Ovary (tissue), 7 donors: ENCODE measurements at regions not wholly inside any gene's neighbourhood (a gene's known extent, or its start where the extent isn't known, plus 50 kb on each side); places are given as distances from the start of the nearest gene placed in this dataset.

Experiments
- DNase-seq, 5 donors: peaks; one replicate each; pipeline ENCODE4 v3.0.0-alpha.2; 2019 to 2020
- H3K27ac ChIP-seq, 2 donors: fragments of 200-600 bp; one replicate each; pipeline versions ENCODE4 v1.5.1 to v1.8.0; 2019 to 2022
- H3K27me3 ChIP-seq: fragments of 200-600 bp; one replicate; pipeline ENCODE4 v1.8.0; 2022
- H3K36me3 ChIP-seq: fragments of 200-600 bp; sonication (generic); one replicate; pipeline ENCODE4 v1.5.1; 2019
- H3K4me1 ChIP-seq: one replicate; pipeline ENCODE4 v1.8.1; 2013; ENCODE audit warnings: mild to moderate bottlenecking, moderate library complexity; ENCODE audit not compliant: insufficient read depth
- H3K4me3 ChIP-seq: fragments of 200-600 bp; sonication (generic); one replicate; pipeline ENCODE4 v1.5.1; 2017
- H3K9me3 ChIP-seq, 2 donors: fragments of 200-600 bp in 1 of 2; sonication (generic) in 1 of 2; one replicate each; pipeline versions ENCODE4 v1.5.1 to v1.8.1; 2013 to 2019; ENCODE audit warnings: mild to moderate bottlenecking in 1 of 2, moderate library complexity in 1 of 2
- EP300 ChIP-seq: sonication (generic); formaldehyde crosslinking; IDR thresholded peaks from one replicate; pipeline ENCODE4 v1.6.1; 2017; ENCODE audit warnings: antibody characterized with exemption
- POLR2A ChIP-seq: fragments of 450-650 bp; IDR thresholded peaks from one replicate; pipeline ENCODE4 v1.6.1; 2017; ENCODE audit warnings: antibody characterized with exemption, mild to moderate bottlenecking, moderate library complexity
- WGBS, 3 donors: extraction: QIAGEN DNeasy Blood & Tissue Kit in 1 of 3; methylation state at CpG; one replicate each; pipeline versions ENCODE4 v1.1.5 to v1.1.7; 2013 to 2017; 5-methylcytosine and 5-hydroxymethylcytosine counted together
- intact Hi-C, 4 donors: fragments of 100-400 bp; cut with DNase I; formaldehyde crosslinking; loops; one replicate each; pipeline versions ENCODE4 v1.11.0 to v1.15.1; 2022 to 2023
- TF ChIP-seq, protein P1 (sequence below), 3 donors: fragments of 450-650 bp in 2 of 3; fragments of 200-600 bp in 1 of 3; IDR thresholded peaks; one replicate each; pipeline versions ENCODE4 v1.5.1 to v1.8.0; 2016 to 2022; ENCODE audit warnings: antibody characterized with exemption in 3 of 3, mild to moderate bottlenecking in 1 of 3
- donor health status: DM: no; HTN: no; CAD: no; lungs with moderate emphysema.
- donor health status: DM: no; HTN: no; CAD: no.
- donor health status: Bipolar disorder and iron deficiency.
- donor health status: DM: no; HTN: no; CAD: no.
- donor health status: DM: yes; HTN: yes; CAD: no.

DNA sequence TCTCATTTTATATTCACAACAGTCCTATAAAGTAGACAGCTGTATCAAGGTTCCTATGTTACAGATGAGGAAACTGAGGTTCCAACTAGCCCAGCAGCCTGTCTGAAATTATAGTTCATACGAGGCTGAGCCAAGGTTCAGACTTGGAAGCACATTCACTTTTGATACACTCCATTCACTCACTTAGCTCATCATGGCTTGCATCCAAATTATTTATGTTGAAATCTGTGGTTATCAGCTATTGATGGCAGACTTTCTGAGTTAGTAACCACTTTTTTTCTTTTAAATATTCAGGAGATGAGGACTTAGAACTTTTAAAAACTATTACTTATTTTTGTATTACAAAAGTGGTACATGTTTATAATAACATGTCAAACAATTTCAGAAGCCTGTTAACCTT lies 188.2 kb downstream of the MTX2 start:
- 71% methylated on average over 1 of the region's 1 CpG for WGBS, 3 donors
- H3K36me3 ChIP-seq, result no peaks in the 10 kb centered on the region
- H3K27ac ChIP-seq, result no peak overlapping the region
- no peaks in the 10 kb centered on the region for H3K9me3 ChIP-seq
- intact Hi-C loops, result loop anchor here in 3 of 4 donors (2.0 to 10.0 kb wide), 5 partner anchors 97 to 317 kb away; partner anchors contain the start of gene HOXD3 (in 1 of the 3)
- no peaks in the 10 kb centered on the region for H3K27me3 ChIP-seq
- peaks cover 2% of the 10 kb centered on the region for H3K4me1 ChIP-seq
- no peak overlapping the region for H3K4me3 ChIP-seq
- DNase-seq, result no peak
- TF ChIP-seq EP300 (no peak), POLR2A (no peak)
- TF ChIP-seq, protein P1, sequence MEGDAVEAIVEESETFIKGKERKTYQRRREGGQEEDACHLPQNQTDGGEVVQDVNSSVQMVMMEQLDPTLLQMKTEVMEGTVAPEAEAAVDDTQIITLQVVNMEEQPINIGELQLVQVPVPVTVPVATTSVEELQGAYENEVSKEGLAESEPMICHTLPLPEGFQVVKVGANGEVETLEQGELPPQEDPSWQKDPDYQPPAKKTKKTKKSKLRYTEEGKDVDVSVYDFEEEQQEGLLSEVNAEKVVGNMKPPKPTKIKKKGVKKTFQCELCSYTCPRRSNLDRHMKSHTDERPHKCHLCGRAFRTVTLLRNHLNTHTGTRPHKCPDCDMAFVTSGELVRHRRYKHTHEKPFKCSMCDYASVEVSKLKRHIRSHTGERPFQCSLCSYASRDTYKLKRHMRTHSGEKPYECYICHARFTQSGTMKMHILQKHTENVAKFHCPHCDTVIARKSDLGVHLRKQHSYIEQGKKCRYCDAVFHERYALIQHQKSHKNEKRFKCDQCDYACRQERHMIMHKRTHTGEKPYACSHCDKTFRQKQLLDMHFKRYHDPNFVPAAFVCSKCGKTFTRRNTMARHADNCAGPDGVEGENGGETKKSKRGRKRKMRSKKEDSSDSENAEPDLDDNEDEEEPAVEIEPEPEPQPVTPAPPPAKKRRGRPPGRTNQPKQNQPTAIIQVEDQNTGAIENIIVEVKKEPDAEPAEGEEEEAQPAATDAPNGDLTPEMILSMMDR (IDR thresholded peaks at IDR 0.05), result no peak

DNA sequence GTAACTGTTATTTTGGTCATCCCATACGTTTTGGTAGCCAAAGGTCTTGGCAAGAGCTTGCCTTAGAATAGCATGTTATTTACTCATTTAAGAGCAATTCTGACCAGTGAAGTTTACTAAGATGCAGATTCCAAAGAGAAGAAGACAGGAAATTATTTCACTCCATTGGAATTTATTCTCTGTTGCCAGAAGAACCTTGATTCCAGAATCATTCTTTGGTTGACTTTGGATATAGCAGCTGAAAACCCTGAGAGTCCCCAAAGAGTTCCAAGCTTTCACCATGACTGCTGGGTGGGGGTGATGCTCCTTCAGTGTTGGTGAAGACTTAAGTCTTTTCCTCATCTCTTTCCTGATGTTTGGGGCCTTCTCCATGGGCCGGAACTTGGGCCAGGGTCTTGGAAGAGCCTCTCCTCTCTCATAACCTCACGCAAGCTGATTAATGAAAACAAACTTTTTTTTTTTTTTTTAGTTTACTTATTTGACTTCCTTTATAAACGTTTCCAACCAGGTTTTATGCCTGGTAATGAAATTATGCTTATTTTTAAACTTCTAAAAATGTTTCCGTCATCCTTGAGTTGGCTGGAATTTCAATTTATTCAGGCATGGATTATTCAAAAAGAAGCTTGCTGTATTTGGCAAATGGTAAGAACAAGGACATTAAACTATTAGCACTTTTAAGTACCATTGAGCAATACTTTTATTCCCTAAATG lies 192.0 kb downstream of the MTX2 start:
- 51 to 59% (median 56%) methylated on average over 5 of the region's 5 CpGs for WGBS, 3 donors
- no peaks in the 10 kb centered on the region for H3K4me1 ChIP-seq
- no peaks in the 10 kb centered on the region for H3K36me3 ChIP-seq
- intact Hi-C loops, result no loop called here
- H3K27me3 ChIP-seq, result no peaks in the 10 kb centered on the region
- DNase-seq, result no peak
- H3K27ac ChIP-seq, result no peak overlapping the region
- no peaks in the 10 kb centered on the region for H3K9me3 ChIP-seq
- H3K4me3 ChIP-seq, result no peak overlapping the region
- TF ChIP-seq EP300 (no peak), POLR2A (no peak)
- TF ChIP-seq, protein P1 (IDR thresholded peaks at IDR 0.05), result no peak

DNA sequence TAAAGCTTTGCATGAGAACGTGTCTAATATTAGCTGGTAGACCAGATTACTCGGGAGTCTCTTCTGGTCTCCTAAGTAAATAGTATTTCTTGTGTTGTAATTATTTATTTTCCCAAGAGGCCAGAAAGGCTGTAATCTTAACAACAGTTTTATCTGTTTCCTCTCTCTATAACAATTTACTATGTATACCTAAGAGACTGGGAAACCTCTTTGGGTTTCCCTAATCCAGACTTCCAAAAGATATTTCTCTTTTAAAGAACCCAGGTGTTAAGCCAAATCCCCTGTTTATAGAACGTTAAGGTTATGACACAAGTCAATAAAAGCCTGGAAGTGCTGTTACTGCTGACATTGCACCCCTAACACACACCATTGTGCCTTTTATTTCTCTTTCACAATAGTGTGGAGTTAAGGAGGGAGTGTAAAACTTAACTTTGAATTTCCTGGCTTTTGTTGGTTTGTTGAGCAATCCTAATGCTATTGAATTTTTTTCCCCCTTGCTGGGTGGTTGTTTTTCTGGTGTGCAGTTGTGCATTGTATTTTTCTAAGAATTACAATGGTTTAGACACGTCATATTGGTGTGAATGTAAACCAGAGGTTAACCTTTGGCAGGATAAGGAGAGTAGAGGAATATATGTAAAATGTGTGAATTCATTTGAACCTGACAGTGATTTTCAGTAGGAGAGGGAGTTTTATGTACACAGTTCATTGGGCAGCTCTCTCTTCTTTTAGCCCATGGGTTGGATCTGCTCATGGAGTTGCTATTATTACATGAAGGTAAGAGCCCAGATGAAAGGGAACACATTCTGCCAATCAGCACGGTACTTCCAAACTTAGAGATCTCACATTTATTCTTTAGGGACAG lies 192.8 kb downstream of the MTX2 start:
- WGBS, 3 donors, result 61 to 78% (median 76%) methylated on average over 5 of the region's 5 CpGs
- intact Hi-C loops, result no loop called here
- H3K27ac ChIP-seq, result no peak overlapping the region

DNA sequence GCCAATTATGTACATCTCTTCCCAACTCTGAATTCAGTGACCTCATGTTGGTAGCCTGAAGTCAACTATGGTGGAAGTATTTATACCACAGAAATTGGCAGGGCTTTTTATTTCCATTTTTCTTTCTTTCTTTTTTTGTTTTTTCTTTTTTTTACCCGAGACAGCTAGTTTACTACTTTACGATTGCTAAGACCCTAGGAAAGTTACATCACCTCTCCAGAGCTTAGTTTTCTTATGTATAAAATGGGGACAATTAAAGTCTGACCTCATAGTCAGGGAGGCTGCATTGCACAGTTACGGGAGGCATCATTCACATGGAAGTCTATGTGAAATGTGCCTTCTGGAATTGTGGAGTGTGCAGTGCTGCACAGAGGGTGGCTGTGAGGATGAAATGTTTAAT lies 194.3 kb downstream of the MTX2 start:
- 83 to 93% (median 86%) methylated on average over 3 of the region's 3 CpGs for WGBS, 3 donors

More for the DNA sequence above, 192.8 kb downstream of the MTX2 start:
- DNase-seq, result no peak
- Histone ChIP-seq H3K4me3 (no peak overlapping the region), H3K4me1 (no peaks in the 10 kb centered on the region), H3K9me3 (no peaks in the 10 kb centered on the region), H3K27me3 (no peaks in the 10 kb centered on the region), H3K36me3 (no peaks in the 10 kb centered on the region)
- no peak for TF ChIP-seq POLR2A
- TF ChIP-seq EP300, result no peak
- TF ChIP-seq, protein P1 (IDR thresholded peaks at IDR 0.05), result no peak

More for the DNA sequence above, 194.3 kb downstream of the MTX2 start:
- H3K4me3 ChIP-seq, result no peak overlapping the region
- H3K4me1 ChIP-seq, result no peaks in the 10 kb centered on the region
- no peaks in the 10 kb centered on the region for H3K27me3 ChIP-seq
- H3K9me3 ChIP-seq, result no peaks in the 10 kb centered on the region
- no peak for TF ChIP-seq EP300
- TF ChIP-seq POLR2A, result no peak
- TF ChIP-seq, protein P1 (IDR thresholded peaks at IDR 0.05), result no peak
- no peak overlapping the region for H3K27ac ChIP-seq
- no peaks in the 10 kb centered on the region for H3K36me3 ChIP-seq
- intact Hi-C loops, result no loop called here
- no peak for DNase-seq
